Neural crest cell (in vitro differentiated cells): ENCODE measurements at regions not wholly inside any gene's neighbourhood (a gene's known extent, or its start where the extent isn't known, plus 50 kb on each side); places are given as distances from the start of the nearest gene placed in this dataset.

Experiments
- DNase-seq: peaks from one replicate; pipeline ENCODE4 v3.0.0; 2021; ENCODE audit warnings: low read depth, mixed read lengths, low spot score
- H3K27ac Mint-ChIP-seq: one replicate; pipeline ENCODE4 v1.8.0; 2021; ENCODE audit warnings: mild to moderate bottlenecking, mixed read lengths; ENCODE audit not compliant: unreplicated experiment
- H3K27me3 Mint-ChIP-seq: 2 replicates; pipeline ENCODE4 v1.8.0; 2021; ENCODE audit warnings: low read depth, mild to moderate bottlenecking, mixed read lengths
- H3K36me3 Mint-ChIP-seq: 2 replicates; pipeline ENCODE4 v1.8.0; 2021; ENCODE audit warnings: low read depth, mild to moderate bottlenecking, mixed read lengths
- H3K4me1 Mint-ChIP-seq: 2 replicates; pipeline ENCODE4 v1.8.0; 2021; ENCODE audit warnings: mixed read lengths
- H3K4me3 Mint-ChIP-seq: one replicate; pipeline ENCODE4 v1.8.0; 2021; ENCODE audit warnings: mild to moderate bottlenecking, mixed read lengths
- H3K9me3 Mint-ChIP-seq: 2 replicates; pipeline ENCODE4 v1.8.0; 2021; ENCODE audit warnings: mixed read lengths
- TF ChIP-seq, protein P1 (sequence below): fragments of 200-600 bp; sonication (generic); conservative IDR thresholded peaks from 2 replicates; pipeline ENCODE4 v1.5.0; 2021; ENCODE audit warnings: antibody characterized with exemption, mild to moderate bottlenecking

DNA sequence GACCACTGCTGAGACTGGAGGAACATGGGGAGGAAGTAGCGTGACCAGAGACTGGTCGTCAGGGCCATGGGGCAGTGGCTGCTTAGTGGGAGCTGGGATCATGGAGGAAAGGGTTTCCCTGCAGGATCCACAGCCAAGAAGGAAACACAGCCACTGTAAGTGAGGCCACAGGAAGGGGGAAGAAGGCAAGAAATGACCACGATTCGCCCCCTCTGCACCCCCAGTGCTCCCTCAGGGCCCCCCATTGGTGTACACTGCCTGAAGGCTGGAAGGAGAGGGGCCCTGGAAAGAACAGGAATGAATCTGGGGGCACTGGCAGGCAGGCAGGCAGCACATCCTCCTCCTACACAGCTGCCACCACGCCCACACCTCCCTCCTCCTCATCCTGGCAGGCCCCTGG lies 62.5 kb upstream of the RMDN2 start:
- Mint-ChIP-seq H3K4me1 (peaks cover 9% of the 10 kb centered on the region), H3K36me3 (no peaks in the 10 kb centered on the region), H3K9me3 (peaks cover 7% of the 10 kb centered on the region), H3K27me3 (peaks cover 29% of the 10 kb centered on the region), H3K27ac (no peak overlapping the region), H3K4me3 (no peak overlapping the region)
- TF ChIP-seq, protein P1, sequence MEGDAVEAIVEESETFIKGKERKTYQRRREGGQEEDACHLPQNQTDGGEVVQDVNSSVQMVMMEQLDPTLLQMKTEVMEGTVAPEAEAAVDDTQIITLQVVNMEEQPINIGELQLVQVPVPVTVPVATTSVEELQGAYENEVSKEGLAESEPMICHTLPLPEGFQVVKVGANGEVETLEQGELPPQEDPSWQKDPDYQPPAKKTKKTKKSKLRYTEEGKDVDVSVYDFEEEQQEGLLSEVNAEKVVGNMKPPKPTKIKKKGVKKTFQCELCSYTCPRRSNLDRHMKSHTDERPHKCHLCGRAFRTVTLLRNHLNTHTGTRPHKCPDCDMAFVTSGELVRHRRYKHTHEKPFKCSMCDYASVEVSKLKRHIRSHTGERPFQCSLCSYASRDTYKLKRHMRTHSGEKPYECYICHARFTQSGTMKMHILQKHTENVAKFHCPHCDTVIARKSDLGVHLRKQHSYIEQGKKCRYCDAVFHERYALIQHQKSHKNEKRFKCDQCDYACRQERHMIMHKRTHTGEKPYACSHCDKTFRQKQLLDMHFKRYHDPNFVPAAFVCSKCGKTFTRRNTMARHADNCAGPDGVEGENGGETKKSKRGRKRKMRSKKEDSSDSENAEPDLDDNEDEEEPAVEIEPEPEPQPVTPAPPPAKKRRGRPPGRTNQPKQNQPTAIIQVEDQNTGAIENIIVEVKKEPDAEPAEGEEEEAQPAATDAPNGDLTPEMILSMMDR: no peak
- DNase-seq: no peak

DNA sequence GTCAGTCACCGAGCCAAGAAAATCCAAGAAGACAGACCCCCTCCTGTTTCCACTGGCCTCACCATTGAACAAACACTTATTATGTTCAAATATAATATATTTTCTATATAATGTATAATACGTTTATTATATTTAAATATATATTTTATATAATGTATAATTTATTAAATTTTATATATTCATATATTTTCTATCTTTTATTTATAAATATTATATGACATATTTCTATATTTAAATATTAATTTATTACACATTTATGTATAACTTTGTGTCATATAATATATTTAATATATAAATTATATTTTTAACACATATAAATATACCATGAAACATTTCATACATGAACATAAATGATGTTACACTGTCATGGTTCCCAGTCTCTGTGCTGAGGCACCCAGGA lies 60.9 kb upstream of the RMDN2 start:
- TF ChIP-seq, protein P1: no peak
- Mint-ChIP-seq H3K36me3 (no peaks in the 10 kb centered on the region), H3K27ac (no peak overlapping the region), H3K9me3 (peaks cover 7% of the 10 kb centered on the region), H3K27me3 (peaks cover 36% of the 10 kb centered on the region), H3K4me1 (peaks cover 9% of the 10 kb centered on the region), H3K4me3 (no peak overlapping the region)
- DNase-seq: no peak

DNA sequence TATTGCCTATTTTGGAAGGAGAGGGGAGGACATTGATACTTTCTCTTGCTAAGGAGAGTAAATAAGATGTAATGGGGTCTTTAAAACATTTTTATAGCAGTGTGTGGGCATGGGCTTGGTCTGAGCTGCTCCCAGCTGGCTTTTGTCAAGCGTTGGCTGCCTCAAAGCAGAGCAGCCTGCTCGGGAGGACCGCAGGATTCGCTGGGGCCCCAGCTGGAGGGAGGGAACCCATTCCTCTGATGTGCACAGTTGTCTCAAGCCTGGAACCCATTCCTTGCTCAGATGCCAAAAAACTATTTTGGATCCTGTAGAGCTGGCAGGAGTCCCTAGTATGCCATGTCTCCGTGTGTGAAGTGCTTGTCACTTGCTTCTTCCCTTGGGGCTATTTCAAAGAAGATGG lies 59.4 kb upstream of the RMDN2 start:
- Mint-ChIP-seq H3K9me3 (no peaks in the 10 kb centered on the region), H3K27me3 (peaks cover 39% of the 10 kb centered on the region), H3K4me1 (peaks cover 9% of the 10 kb centered on the region), H3K4me3 (no peak overlapping the region), H3K36me3 (no peaks in the 10 kb centered on the region), H3K27ac (no peak overlapping the region)
- TF ChIP-seq, protein P1: no peak
- DNase-seq: no peak

DNA sequence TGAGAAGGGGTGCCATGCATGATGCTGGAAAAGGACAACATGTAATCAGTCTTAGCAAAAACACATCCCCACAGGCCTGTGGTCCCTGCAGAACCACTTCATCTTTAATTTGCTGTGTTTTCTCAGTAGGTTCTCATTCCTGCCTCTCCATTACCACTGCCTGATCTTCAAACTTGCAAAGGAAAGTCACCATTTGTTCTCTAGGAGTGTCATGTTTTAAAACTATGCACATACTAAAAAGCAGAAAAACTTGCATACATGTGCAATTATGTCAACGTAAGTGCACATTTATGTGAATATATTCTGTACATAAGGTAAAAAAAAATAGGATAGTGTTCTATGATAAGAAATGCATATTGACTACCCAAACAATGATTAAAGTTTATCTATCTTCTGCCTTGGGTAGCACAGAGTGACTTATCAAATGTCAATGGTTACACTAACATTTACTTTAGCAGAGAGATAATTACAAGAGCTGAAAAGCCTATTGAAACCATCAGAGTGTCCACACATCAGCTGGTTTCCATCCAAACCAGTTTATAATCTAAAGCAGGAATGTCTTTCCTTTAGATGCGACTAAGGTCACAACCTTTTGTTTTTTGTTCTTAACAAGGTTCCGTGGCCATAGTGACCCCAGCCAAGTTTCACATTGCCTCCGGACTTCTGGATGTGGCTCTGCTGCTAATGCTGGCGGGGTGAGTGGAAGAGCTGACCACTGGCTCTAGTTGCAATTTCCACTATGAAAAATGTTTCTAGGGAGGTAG lies 58.7 kb upstream of the RMDN2 start:
- H3K27me3 Mint-ChIP-seq: peaks cover 39% of the 10 kb centered on the region
- DNase-seq: no peak
- no peaks in the 10 kb centered on the region for H3K9me3 Mint-ChIP-seq
- TF ChIP-seq, protein P1: no peak
- no peak overlapping the region for H3K27ac Mint-ChIP-seq
- no peaks in the 10 kb centered on the region for H3K36me3 Mint-ChIP-seq
- H3K4me3 Mint-ChIP-seq: no peak overlapping the region
- H3K4me1 Mint-ChIP-seq: peaks cover 9% of the 10 kb centered on the region

DNA sequence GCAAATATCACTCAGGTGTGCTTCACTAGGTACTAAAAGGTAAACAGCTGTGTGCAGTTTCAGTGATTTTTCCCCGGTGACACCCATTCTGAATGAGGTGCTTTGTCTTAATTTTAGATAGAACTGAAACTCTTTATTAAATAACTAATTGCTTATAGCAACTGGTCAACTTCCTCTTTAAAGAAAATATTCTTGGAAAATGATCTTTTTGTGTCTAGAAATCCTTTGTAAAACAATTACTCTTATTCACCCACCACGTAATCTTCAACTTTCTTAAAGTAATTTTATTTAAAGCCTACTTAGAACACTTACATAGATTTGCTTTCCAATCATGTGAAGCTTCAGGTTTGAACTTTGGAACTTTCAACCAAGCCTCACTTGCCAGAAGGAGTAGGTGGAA lies 57.9 kb upstream of the RMDN2 start:
- Mint-ChIP-seq H3K27me3 (peaks cover 42% of the 10 kb centered on the region), H3K36me3 (no peaks in the 10 kb centered on the region), H3K4me1 (peaks cover 9% of the 10 kb centered on the region), H3K4me3 (no peak overlapping the region), H3K9me3 (no peaks in the 10 kb centered on the region), H3K27ac (no peak overlapping the region)
- TF ChIP-seq, protein P1: no peak
- no peak for DNase-seq
